GM12872 (cell line): ENCODE measurements at regions not wholly inside any gene's neighbourhood (a gene's known extent, or its start where the extent isn't known, plus 50 kb on each side); places are given as distances from the start of the nearest gene placed in this dataset.

Source experiments
- CTCF ChIP-seq: IDR thresholded peaks from 3 replicates; pipeline ENCODE4 v1.5.1; 2011; ENCODE audit warnings: low read depth, mild to moderate bottlenecking, low read length, moderate library complexity; ENCODE audit not compliant: insufficient read depth

GRCh38 chr10:44012921-44013320 is 364.2 kb upstream of the ZNF32 start:
- no peak for TF ChIP-seq CTCF

- no peak for TF ChIP-seq CTCF
These were observed 362.9 kb upstream of the ZNF32 start for GRCh38 chr10:44011603-44011981.

GRCh38 chr10:44010873-44011602 is 362.4 kb upstream of the ZNF32 start:
- TF ChIP-seq CTCF, result no peak

GRCh38 chr10:44009891-44010632 is 361.4 kb upstream of the ZNF32 start:
- no peak for TF ChIP-seq CTCF

GRCh38 chr10:44008917-44009709 is 360.4 kb upstream of the ZNF32 start:
- no peak for TF ChIP-seq CTCF

GRCh38 chr10:44008270-44008916 is 359.7 kb upstream of the ZNF32 start:
- no peak for TF ChIP-seq CTCF

GRCh38 chr10:44006771-44007170 is 358.1 kb upstream of the ZNF32 start:
- no peak for TF ChIP-seq CTCF
